Astrocyte (in vitro differentiated cells and primary cell): ENCODE measurements at regions not wholly inside any gene's neighbourhood (a gene's known extent, or its start where the extent isn't known, plus 50 kb on each side); places are given as distances from the start of the nearest gene placed in this dataset.

Experiments used
- DNase-seq: peaks from one replicate; pipeline ENCODE4 v3.0.0-alpha.2; 2010; ENCODE audit warnings: low read depth
- FAIRE-seq: peaks from 2 replicates; lab custom pipeline; 2011; peaks lifted over from hg19 to GRCh38; lab: Jason Lieb, UNC
- H2AFZ ChIP-seq: 2 replicates; pipeline ENCODE4 v1.6.0; 2012; ENCODE audit warnings: low read depth, low read length, inconsistent platforms
- H3K27ac ChIP-seq: 2 replicates; pipeline ENCODE4 v1.5.1; 2011; ENCODE audit warnings: low read depth, low read length, inconsistent platforms
- H3K27me3 ChIP-seq: 2 replicates; pipeline ENCODE4 v1.6.0; 2011; ENCODE audit warnings: low read length, inconsistent platforms; ENCODE audit not compliant: insufficient read depth
- H3K36me3 ChIP-seq: 2 replicates; pipeline ENCODE4 v1.5.1; 2011; ENCODE audit warnings: low read length, inconsistent platforms; ENCODE audit not compliant: insufficient read depth
- H3K4me1 ChIP-seq: 2 replicates; pipeline ENCODE4 v1.5.1; 2011; ENCODE audit warnings: low read length, inconsistent platforms; ENCODE audit not compliant: insufficient read depth
- H3K4me2 ChIP-seq: 2 replicates; pipeline ENCODE4 v1.6.0; 2012; ENCODE audit warnings: low read length, inconsistent platforms
- H3K4me3 ChIP-seq: 2 replicates; pipeline ENCODE4 v1.5.1; 2011; ENCODE audit warnings: low read depth, mild to moderate bottlenecking, low read length, inconsistent platforms; ENCODE audit not compliant: insufficient read depth
- H3K79me2 ChIP-seq: 2 replicates; pipeline ENCODE4 v1.6.0; 2012; ENCODE audit warnings: mild to moderate bottlenecking, low read length, inconsistent platforms; ENCODE audit not compliant: insufficient read depth
- H3K9ac ChIP-seq: 2 replicates; pipeline ENCODE4 v1.6.0; 2012; ENCODE audit warnings: mild to moderate bottlenecking, low read length, inconsistent platforms
- H3K9me3 ChIP-seq: 2 replicates; pipeline ENCODE4 v1.5.1; 2012; ENCODE audit warnings: low read depth, mild to moderate bottlenecking, low read length, inconsistent platforms; ENCODE audit not compliant: insufficient read depth
- H4K20me1 ChIP-seq: 2 replicates; pipeline ENCODE4 v1.6.0; 2012; ENCODE audit warnings: low read length, inconsistent platforms; ENCODE audit not compliant: insufficient read depth
- H3K27ac Mint-ChIP-seq: one replicate; pipeline ENCODE4 v1.8.0; 2021; ENCODE audit warnings: mild to moderate bottlenecking, mixed read lengths; ENCODE audit not compliant: unreplicated experiment
- H3K27me3 Mint-ChIP-seq: one replicate; pipeline ENCODE4 v1.8.0; 2021; ENCODE audit warnings: low read depth, mixed read lengths; ENCODE audit not compliant: unreplicated experiment
- H3K36me3 Mint-ChIP-seq: one replicate; pipeline ENCODE4 v1.8.0; 2021; ENCODE audit warnings: low read depth, mixed read lengths; ENCODE audit not compliant: unreplicated experiment
- H3K4me1 Mint-ChIP-seq: one replicate; pipeline ENCODE4 v1.8.0; 2021; ENCODE audit warnings: low read depth, mixed read lengths; ENCODE audit not compliant: unreplicated experiment
- H3K4me3 Mint-ChIP-seq: one replicate; pipeline ENCODE4 v1.8.0; 2021; ENCODE audit warnings: mild to moderate bottlenecking, moderate library complexity, mixed read lengths; ENCODE audit not compliant: unreplicated experiment
- H3K9me3 Mint-ChIP-seq: one replicate; pipeline ENCODE4 v1.8.0; 2021; ENCODE audit warnings: mild to moderate bottlenecking, mixed read lengths; ENCODE audit not compliant: unreplicated experiment
- CTCF ChIP-seq: IDR thresholded peaks from 2 replicates; pipeline ENCODE4 v1.5.1; 2011; ENCODE audit warnings: low read depth, mild to moderate bottlenecking, inconsistent platforms, low read length, moderate library complexity; ENCODE audit not compliant: insufficient read depth
- EZH2 ChIP-seq: IDR thresholded peaks from 2 replicates; pipeline ENCODE4 v1.6.1; 2012; ENCODE audit warnings: mild to moderate bottlenecking, low read length, inconsistent platforms; ENCODE audit not compliant: insufficient read depth

GRCh38 chr4:185875316-185875907 is 63.4 kb upstream of the SORBS2 start:
- Histone ChIP-seq H4K20me1 (no peaks in the 10 kb centered on the region), H3K36me3 (no peaks in the 10 kb centered on the region), H3K4me2 (no peak overlapping the region), H3K9ac (no peak overlapping the region), H3K4me3 (no peak overlapping the region), H3K9me3 (no peaks in the 10 kb centered on the region), H3K4me1 (peaks cover 11% of the 10 kb centered on the region), H3K27ac (no peak overlapping the region), H2AFZ (no peak overlapping the region), H3K27me3 (no peaks in the 10 kb centered on the region), H3K79me2 (no peaks in the 10 kb centered on the region)
- Mint-ChIP-seq H3K4me3 (no peak overlapping the region), H3K27me3 (no peaks in the 10 kb centered on the region), H3K36me3 (no peaks in the 10 kb centered on the region), H3K27ac (no peak overlapping the region), H3K9me3 (peaks cover 3% of the 10 kb centered on the region), H3K4me1 (peaks cover 8% of the 10 kb centered on the region)
- TF ChIP-seq EZH2 (no peak), CTCF (no peak)
- DNase-seq = no peak
- no peak for FAIRE-seq

- H3K4me3 Mint-ChIP-seq = no peak overlapping the region
- H3K4me1 Mint-ChIP-seq = peaks cover 19% of the 10 kb centered on the region
- Histone ChIP-seq H3K4me1 (peaks cover 11% of the 10 kb centered on the region), H2AFZ (no peak overlapping the region), H3K27me3 (no peaks in the 10 kb centered on the region), H3K79me2 (no peaks in the 10 kb centered on the region), H3K9me3 (no peaks in the 10 kb centered on the region), H3K4me3 (no peak overlapping the region), H4K20me1 (no peaks in the 10 kb centered on the region), H3K36me3 (no peaks in the 10 kb centered on the region), H3K4me2 (no peak overlapping the region), H3K9ac (no peak overlapping the region), H3K27ac (no peak overlapping the region)
- H3K36me3 Mint-ChIP-seq = no peaks in the 10 kb centered on the region
- no peak overlapping the region for H3K27ac Mint-ChIP-seq
- DNase-seq = no peak
- no peak for FAIRE-seq
- peaks cover 3% of the 10 kb centered on the region for H3K9me3 Mint-ChIP-seq
- no peaks in the 10 kb centered on the region for H3K27me3 Mint-ChIP-seq
- no peak for TF ChIP-seq CTCF
- no peak for TF ChIP-seq EZH2
Observed at GRCh38 chr4:185878633-185879032, 66.6 kb upstream of the SORBS2 start.

GRCh38 chr4:185879666-185880312 is 67.8 kb upstream of the SORBS2 start:
- H3K27me3 ChIP-seq = no peaks in the 10 kb centered on the region
- no peak overlapping the region for H3K9ac ChIP-seq
- no peak for FAIRE-seq
- no peak overlapping the region for H3K4me2 ChIP-seq
- H3K9me3 ChIP-seq = no peaks in the 10 kb centered on the region
- Mint-ChIP-seq H3K4me3 (no peak overlapping the region), H3K27ac (peak overlapping the region; percentile 74), H3K9me3 (peaks cover 3% of the 10 kb centered on the region), H3K27me3 (no peaks in the 10 kb centered on the region), H3K4me1 (peaks cover 18% of the 10 kb centered on the region), H3K36me3 (no peaks in the 10 kb centered on the region)
- no peak overlapping the region for H3K27ac ChIP-seq
- H3K4me3 ChIP-seq = no peak overlapping the region
- no peaks in the 10 kb centered on the region for H3K36me3 ChIP-seq
- H3K79me2 ChIP-seq = no peaks in the 10 kb centered on the region
- no peak for DNase-seq
- no peaks in the 10 kb centered on the region for H4K20me1 ChIP-seq
- TF ChIP-seq EZH2 = no peak
- TF ChIP-seq CTCF = no peak
- peaks cover 7% of the 10 kb centered on the region for H3K4me1 ChIP-seq
- H2AFZ ChIP-seq = no peak overlapping the region
